Posterior cingulate gyrus (tissue), 11 donors: ENCODE measurements at regions not wholly inside any gene's neighbourhood (a gene's known extent, or its start where the extent isn't known, plus 50 kb on each side); places are given as distances from the start of the nearest gene placed in this dataset.
"Not testable (repeated sequence)": the region's sequence is repeated elsewhere in the genome, so short reads cannot be mapped to it uniquely, and the experiment has no call there.

Experiments
- DNase-seq, 10 donors: peaks; one replicate each; pipeline versions ENCODE4 v3.0.0 to v3.0.0-alpha.2; 2020 to 2021; ENCODE audit warnings: mixed read lengths in 3 of 10
- intact Hi-C: fragments of 100-400 bp; cut with DNase I; formaldehyde crosslinking; loops from one replicate; pipeline ENCODE4 v1.15.1; 2023

DNA sequence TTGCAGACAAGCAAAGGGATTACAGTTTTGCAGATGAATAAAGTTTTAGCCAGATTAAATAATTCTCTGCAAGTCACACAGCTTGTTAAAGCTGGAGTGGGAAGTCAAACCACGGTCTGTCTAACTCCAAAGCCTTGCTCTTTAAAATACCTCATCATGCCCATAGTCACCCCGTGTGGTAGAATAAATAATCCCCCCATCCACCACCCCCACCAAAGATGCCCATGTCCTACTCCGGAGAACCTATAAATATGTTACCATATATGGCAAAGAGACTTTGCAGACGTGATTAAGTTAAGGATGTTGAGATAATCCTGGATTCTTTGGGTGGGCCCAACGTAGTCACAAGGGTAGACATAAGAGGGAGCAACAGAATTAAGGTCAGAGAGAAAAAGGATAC, 118.7 kb downstream of the BEND2 start:
- intact Hi-C loops, result no loop called here
- no peak for DNase-seq

DNA sequence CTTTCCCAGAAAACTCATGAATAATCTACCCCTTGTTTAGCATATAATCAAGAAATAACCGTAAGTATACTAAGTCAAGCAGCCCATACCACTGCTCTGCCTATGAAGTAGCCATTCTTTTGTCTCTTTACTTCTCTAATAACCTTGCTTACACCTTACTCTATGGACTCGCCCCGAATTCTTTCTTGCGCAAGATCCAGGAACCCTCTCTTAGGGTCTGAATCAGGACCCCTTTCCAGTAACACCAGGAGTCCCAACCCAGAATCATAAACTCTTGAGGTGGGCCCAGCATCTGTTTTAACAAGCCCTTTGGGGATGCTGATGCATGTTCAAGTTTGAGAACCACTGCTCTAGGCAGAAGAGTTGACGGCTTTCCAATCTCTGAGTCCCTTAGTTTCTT, 119.6 kb downstream of the BEND2 start:
- DNase-seq, result no peak
- intact Hi-C loops, result no loop called here

GRCh38 chrX:18099745-18100144, 120.9 kb downstream of the BEND2 start:
- DNase-seq, result no peak
- intact Hi-C loops, result no loop called here

- DNase-seq, result peak in 7 of 10 donors; percentile 9 to 85 (median 38)
Measured at GRCh38 chrX:18098763-18099162, 121.9 kb downstream of the BEND2 start.

GRCh38 chrX:18076434-18076833, 144.3 kb downstream of the BEND2 start:
- intact Hi-C loops, result no loop called here

More at GRCh38 chrX:18098763-18099162, 121.9 kb downstream of the BEND2 start:
- intact Hi-C loops, result no loop called here

GRCh38 chrX:18075603-18076002, 145.1 kb downstream of the BEND2 start:
- intact Hi-C loops, result no loop called here
- DNase-seq, result no peak

More at GRCh38 chrX:18076434-18076833, 144.3 kb downstream of the BEND2 start:
- DNase-seq, result no peak

DNA sequence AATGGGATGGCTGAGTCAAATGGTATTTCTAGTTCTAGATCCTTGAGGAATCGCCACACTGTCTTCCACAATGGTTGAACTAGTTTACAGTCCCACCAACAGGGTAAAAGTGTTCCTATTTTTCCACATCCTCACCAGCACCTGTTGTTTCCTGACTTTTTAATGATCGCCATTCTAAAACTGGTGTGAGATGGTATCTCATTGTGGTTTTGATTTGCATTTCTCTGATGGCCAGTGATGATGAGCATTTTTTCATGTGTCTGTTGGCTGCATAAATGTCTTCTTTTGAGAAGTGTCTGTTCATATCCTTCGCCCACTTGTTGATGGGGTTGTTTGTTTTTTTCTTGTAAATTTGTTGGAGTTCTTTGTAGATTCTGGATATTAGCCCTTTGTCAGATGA, 152.6 kb downstream of the BEND2 start:
- DNase-seq, intact Hi-C loops: not testable (repeated sequence)

DNA sequence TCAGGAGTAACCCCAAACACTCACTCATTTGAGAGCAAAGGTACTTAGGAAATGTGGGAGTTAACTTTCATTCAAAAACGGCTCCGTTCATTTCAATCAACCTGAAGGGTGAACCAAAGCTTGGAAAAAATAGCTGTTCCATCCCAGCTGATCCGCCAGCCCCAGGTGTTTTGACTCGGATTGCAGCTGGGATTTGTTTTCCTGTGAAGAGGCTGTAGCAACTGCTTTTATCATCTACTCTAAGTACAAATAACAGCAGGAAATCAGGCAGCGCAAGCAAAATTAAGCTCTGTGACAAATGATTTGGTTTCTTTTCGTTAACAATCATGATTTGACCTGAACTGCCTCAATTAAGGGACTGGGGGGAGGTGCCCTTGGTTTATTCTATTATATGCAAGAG, 154.7 kb downstream of the BEND2 start:
- intact Hi-C loops, result no loop called here

DNA sequence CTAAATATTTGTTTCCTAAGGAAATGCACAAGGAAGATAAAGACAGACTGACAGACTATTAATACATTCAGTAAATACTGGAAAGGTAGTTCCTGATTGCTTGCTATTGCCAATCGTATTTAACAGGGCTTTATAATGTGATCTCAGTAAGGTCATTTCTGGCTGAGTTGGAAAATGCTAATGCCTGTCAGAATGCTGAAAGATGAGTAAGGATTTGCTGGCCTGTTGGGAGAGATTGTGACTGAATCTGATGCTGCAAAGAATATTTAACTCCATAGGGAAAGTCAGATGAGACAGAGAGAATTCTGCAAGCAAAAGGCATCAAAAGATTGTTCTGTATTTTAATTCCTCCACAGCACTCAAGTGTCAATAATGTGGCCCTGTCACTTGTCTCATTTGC, 169.0 kb downstream of the BEND2 start:
- intact Hi-C loops, result no loop called here
- DNase-seq, result no peak

More for the DNA sequence above, 154.7 kb downstream of the BEND2 start:
- no peak for DNase-seq

- intact Hi-C loops, result no loop called here
- DNase-seq, result no peak
Measured at GRCh38 chrX:18047491-18047890, 173.2 kb downstream of the BEND2 start.

DNA sequence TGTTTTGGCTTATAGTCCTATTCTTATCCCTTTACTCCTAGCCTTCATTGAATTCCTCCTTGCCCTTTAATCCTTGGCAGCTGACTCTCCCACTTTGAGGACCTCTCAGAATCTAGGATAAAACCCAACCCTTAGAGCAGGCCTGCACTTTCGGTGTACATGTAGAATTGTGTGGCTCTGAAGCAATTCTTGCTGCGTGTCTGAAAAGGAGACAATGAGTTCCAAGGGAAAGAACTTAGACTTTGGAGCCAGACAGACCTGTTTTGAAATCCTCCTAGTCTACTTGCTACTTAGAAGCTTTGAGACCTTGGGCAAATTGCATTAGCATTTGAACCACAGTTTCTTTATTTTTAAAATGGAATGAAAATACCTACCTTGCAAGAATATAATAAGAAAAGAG, 175.2 kb downstream of the BEND2 start:
- no peak for DNase-seq
- intact Hi-C loops, result no loop called here

DNA sequence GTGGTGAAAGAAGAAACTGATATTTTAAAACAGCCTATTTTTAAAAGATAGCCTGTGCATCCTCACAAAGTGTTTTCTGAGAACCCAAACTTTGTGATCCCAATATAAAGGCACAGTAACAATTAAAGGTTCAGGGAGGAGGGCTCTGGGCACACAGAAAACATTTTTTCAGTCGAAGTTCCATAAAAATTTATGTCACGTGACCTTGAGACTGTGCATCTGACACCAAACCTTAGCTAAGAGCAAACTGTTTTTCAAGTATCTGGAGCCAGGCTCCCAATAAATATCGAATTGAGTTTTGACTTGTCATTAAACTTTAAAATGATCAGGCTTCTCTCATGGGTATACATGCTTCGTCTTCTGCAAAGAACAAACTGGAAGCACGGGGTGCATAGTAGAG, 177.9 kb downstream of the BEND2 start:
- no peak for DNase-seq
- intact Hi-C loops, result no loop called here

DNA sequence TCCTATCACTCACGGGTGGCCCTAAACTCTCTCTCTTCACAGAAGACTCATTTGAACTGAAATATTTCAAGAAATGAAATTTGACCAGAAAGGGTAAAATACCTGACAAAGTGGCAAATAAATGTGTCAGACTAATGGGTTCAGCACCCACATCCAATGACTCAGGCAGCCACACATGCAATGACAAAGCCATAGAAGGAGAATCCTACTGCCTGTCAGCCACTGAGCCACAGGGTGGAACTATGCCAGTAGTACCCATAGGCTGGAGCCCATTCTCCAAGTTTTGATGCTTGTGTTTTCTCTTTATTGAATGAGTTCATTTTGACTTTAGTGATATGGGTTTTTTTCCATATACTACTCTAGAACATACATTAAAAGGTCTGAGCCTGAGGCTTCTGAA, 179.0 kb downstream of the BEND2 start:
- intact Hi-C loops, result no loop called here
- no peak for DNase-seq

GRCh38 chrX:18039023-18039422, 177.9 kb upstream of the RAI2 start:
- DNase-seq, result no peak

GRCh38 chrX:18036394-18036793, 175.3 kb upstream of the RAI2 start:
- intact Hi-C loops, result no loop called here
- DNase-seq, result no peak

More at GRCh38 chrX:18039023-18039422, 177.9 kb upstream of the RAI2 start:
- intact Hi-C loops, result no loop called here

DNA sequence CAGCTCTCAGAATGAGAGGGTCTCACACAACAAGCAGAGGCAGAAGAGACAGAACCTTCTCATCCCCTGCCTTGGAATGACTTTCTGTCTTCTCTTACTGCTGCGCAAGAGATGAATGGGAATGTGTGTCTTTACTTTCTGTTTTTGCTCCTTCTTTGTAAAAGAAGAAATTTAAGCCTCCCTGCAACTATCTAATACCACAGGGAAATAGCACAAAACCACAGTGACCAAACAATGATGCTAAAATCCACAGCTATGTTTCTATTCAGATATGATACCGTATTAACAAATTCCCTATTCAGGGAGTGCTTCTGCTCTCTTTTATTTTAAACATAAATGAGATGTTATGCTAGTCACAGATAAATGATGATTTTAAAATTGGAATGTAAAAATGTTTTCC, 173.8 kb upstream of the RAI2 start:
- intact Hi-C loops, result no loop called here
- no peak for DNase-seq

DNA sequence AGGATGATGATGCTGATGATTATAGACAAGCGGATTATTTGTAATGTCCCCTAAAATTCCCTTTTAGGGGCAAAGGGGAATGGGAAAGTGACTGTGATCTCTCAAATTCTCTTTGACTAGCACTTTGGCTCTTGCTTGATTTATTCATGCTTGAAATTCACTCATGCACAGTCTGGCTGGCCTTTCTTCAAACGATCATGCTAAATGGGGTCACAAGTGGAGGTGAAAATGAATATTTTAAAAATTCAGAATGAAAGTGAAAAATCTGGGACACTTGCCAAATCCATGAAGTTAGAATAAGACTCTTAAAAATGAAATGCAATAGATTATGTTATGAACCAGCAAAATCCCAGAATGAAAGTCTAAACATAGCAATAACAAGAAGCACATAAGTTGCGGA, 173.4 kb upstream of the RAI2 start:
- no peak for DNase-seq
- intact Hi-C loops, result no loop called here

GRCh38 chrX:18032486-18033221, 171.6 kb upstream of the RAI2 start:
- no peak for DNase-seq
- intact Hi-C loops, result no loop called here

DNA sequence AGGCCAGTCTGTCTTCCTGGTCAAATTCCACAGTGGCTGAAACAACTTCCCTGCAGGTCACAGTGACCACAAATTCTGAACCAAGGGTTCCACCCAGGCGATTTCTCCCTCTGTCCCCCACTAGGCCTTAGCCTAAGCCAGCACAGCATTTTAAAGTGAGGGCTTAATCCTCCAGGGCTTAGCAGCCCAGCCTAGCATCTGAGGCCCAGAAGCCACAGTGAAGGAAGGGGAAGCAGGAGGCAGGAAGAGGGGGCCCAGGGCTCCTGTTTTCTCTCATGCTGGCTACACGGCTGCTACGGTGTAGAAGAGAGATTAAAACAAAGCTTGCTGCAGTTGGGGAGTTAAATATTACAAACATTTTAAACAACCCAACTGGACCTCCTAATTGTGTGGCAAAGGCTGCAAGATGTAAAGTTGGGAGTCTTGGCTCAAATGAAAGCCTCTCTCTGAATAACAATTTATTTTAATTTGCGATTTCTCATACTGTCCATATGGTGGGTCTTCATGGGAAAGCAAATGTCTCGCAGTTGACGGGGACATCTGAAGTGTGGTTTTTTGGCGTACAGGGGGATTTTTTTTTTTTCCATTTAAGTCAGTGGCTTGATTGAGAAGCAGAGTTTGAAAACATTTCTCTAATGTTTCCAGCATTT, 170.8 kb upstream of the RAI2 start:
- DNase-seq, result no peak
- intact Hi-C loops, result no loop called here

DNA sequence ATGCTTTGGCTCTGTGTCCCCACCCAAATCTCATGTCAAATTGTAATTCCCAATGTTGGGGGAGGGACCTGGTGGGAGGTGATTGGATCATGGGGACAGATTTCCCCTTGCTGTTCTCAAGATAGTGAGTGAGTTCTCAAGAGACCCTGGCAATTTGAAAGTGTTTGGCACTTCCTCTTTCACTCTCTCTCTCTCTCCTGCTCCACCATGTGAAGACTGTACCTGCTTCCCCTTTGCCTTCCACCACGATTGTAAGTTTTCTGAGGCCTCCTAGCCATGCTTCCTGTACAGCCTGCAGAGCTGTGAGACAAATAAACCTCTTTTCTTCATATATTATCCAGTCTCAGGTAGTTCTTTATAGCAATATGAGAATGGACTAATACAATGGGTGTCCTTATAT, 169.6 kb upstream of the RAI2 start:
- DNase-seq, intact Hi-C loops: not testable (repeated sequence)

DNA sequence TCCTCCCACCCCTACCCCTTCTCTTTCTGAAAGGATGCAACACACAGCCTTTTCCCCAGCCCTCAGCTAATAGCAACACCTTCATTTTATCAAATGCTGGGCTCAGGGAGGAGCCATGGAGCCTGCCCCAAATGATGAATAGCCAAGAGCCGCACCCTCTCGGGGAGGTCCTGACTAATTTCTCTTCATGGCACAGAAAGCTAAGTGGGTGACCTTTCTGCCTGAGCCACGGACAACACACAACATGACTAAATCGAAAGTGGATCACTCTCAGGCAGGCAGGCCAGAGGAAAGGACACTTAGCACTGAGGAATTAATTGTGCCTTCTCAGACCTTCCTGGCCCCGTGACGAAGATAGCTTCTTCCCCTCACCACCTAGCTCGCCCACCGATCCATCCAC, 165.1 kb upstream of the RAI2 start:
- DNase-seq, result no peak
- intact Hi-C loops, result no loop called here

DNA sequence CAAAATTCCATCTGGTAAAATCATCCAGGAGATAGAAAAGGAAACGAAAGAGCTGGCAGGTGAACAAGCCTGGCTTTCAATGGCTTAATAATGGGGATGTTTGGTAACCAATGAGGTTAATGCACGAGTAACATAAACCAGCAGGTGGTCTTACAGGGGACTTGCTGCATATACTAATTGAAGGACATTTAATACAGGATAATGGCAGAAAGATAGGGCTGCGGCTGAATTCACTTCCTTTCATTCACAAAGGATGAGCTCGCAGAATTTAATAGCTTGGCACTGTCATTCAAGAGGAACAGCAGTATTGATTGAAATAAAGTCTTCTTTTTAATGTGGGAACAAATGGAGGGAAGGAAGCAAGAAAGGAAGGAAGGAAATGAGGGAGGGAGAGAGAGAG, 156.3 kb upstream of the RAI2 start:
- no peak for DNase-seq
- intact Hi-C loops, result no loop called here
